ENCODE measurements at regions not wholly inside any gene's neighbourhood (a gene's known extent, or its start where the extent isn't known, plus 50 kb on each side); places are given as distances from the start of the nearest gene placed in this dataset.

- Histone ChIP-seq H2AK5ac (ENCODE audit: low read length) (no peak overlapping the region), H2BK120ac (ENCODE audit: insufficient read depth, low read length, poor library complexity) (no peak overlapping the region), H2BK5ac (ENCODE audit: low read depth, low read length, poor library complexity) (peak overlapping the region; percentile 43), H3K9me3 (ENCODE audit: insufficient read depth, low read depth, low read length) (peaks cover 1% of the 10 kb centered on the region), H3K79me1 (ENCODE audit: low read length) (peaks cover 7% of the 10 kb centered on the region), H3K4me1 (ENCODE audit: control insufficient read depth in 1 of 2, insufficient read depth in 2 of 2, low read length in 2 of 2) (peaks cover 2 to 7% of the 10 kb centered on the region in 2 experiments), H3K9ac (ENCODE audit: low read length) (no peak overlapping the region), H3K4ac (ENCODE audit: low read depth, low read length) (no peak overlapping the region), H3K4me2 (ENCODE audit: low read length) (peak overlapping the region; percentile 28), H4K12ac (ENCODE audit: low read depth, low read length) (no peak overlapping the region), H2BK12ac (ENCODE audit: low read length) (no peak overlapping the region), H3K4me3 (ENCODE audit: low read depth, low read length) (no peak overlapping the region), H3K14ac (ENCODE audit: low read length) (no peak overlapping the region), H4K8ac (ENCODE audit: low read depth, low read length) (no peak overlapping the region), H3K27me3 (ENCODE audit: insufficient read depth, low read length) (no peaks in the 10 kb centered on the region), H4K91ac (ENCODE audit: low read depth, low read length) (no peak overlapping the region), H3K18ac (ENCODE audit: low read length) (no peak overlapping the region), H3K27ac (ENCODE audit: low read depth, low read length) (peak overlapping the region; percentile 14), H3K23ac (ENCODE audit: low read length) (no peak overlapping the region), H3K36me3 (ENCODE audit: control insufficient read depth in 1 of 2, insufficient read depth in 2 of 2, low read length in 2 of 2) (no peaks in the 10 kb centered on the region), H3K79me2 (ENCODE audit: control insufficient read depth, insufficient read depth, low read length, poor library complexity) (no peaks in the 10 kb centered on the region), H2AFZ (ENCODE audit: insufficient read depth, low read length, poor library complexity) (no peak overlapping the region)
- no CpG with 5 or more reads among the region's 7 CpGs for WGBS (ENCODE audit: extremely low coverage, insufficient coverage, insufficient read length)
- DNase-seq, result peak in 1 of 2 donors; percentile 81
Observed at GRCh38 chr18:3397031-3397750, 52.8 kb upstream of the TGIF1 start.

GRCh38 chr18:3397786-3398185, 52.2 kb upstream of the TGIF1 start:
- no peak overlapping the region for H3K9ac ChIP-seq (ENCODE audit: low read length)
- H3K14ac ChIP-seq (ENCODE audit: low read length), result no peak overlapping the region
- H3K4ac ChIP-seq (ENCODE audit: low read depth, low read length), result no peak overlapping the region
- peaks cover 1% of the 10 kb centered on the region for H3K9me3 ChIP-seq (ENCODE audit: insufficient read depth, low read depth, low read length)
- no peaks in the 10 kb centered on the region for H3K36me3 ChIP-seq (ENCODE audit: control insufficient read depth in 1 of 2, insufficient read depth in 2 of 2, low read length in 2 of 2)
- no peak for DNase-seq
- no peak overlapping the region for H2BK120ac ChIP-seq (ENCODE audit: insufficient read depth, low read length, poor library complexity)
- no peak overlapping the region for H2BK12ac ChIP-seq (ENCODE audit: low read length)
- no CpG with 5 or more reads among the region's 2 CpGs for WGBS (ENCODE audit: extremely low coverage, insufficient coverage, insufficient read length)
- H3K27ac ChIP-seq (ENCODE audit: low read depth, low read length), result no peak overlapping the region
- no peaks in the 10 kb centered on the region for H3K79me2 ChIP-seq (ENCODE audit: control insufficient read depth, insufficient read depth, low read length, poor library complexity)
- no peak overlapping the region for H3K23ac ChIP-seq (ENCODE audit: low read length)
- H3K4me3 ChIP-seq (ENCODE audit: low read depth, low read length), result no peak overlapping the region
- H2AFZ ChIP-seq (ENCODE audit: insufficient read depth, low read length, poor library complexity), result no peak overlapping the region
- H4K12ac ChIP-seq (ENCODE audit: low read depth, low read length), result no peak overlapping the region
- H3K27me3 ChIP-seq (ENCODE audit: insufficient read depth, low read length), result no peaks in the 10 kb centered on the region
- peaks cover 2 to 7% of the 10 kb centered on the region in 2 experiments for H3K4me1 ChIP-seq (ENCODE audit: control insufficient read depth in 1 of 2, insufficient read depth in 2 of 2, low read length in 2 of 2)
- H3K79me1 ChIP-seq (ENCODE audit: low read length), result peaks cover 7% of the 10 kb centered on the region
- no peak overlapping the region for H4K8ac ChIP-seq (ENCODE audit: low read depth, low read length)
- H2AK5ac ChIP-seq (ENCODE audit: low read length), result no peak overlapping the region
- no peak overlapping the region for H2BK5ac ChIP-seq (ENCODE audit: low read depth, low read length, poor library complexity)
- H4K91ac ChIP-seq (ENCODE audit: low read depth, low read length), result no peak overlapping the region
- H3K18ac ChIP-seq (ENCODE audit: low read length), result no peak overlapping the region
- no peak overlapping the region for H3K4me2 ChIP-seq (ENCODE audit: low read length)
